ENCODE measurements at regions not wholly inside any gene's neighbourhood (a gene's known extent, or its start where the extent isn't known, plus 50 kb on each side); places are given as distances from the start of the nearest gene placed in this dataset.

DNA sequence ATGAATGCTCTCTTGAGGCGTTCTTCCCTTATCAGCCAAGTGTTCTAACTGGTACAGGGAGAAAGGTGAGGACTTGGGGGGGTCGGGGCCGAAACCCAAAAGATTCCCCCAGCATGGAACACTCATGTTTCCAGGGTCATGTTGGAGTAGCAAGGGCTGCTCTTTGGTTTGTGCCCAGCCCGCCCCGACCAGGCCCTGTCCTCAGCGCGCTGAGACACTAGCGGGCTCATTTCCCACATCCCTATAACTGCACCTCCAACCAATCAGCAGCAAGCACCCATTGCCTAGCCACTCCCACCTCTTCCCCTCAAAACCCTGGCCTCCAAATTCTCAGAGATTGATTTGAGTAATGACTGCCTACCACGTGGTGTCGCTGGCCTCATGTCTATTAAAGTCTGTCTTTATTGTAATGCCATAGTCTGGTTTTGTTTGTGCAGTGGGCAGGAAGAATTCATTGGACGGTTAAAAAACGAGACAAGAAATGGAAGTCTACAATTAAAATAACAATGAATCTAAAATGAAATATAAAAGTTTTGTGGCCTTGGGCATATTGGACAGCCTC lies 1928.4 kb downstream of the STIM2 start:
- TF ChIP-seq, protein P1, sequence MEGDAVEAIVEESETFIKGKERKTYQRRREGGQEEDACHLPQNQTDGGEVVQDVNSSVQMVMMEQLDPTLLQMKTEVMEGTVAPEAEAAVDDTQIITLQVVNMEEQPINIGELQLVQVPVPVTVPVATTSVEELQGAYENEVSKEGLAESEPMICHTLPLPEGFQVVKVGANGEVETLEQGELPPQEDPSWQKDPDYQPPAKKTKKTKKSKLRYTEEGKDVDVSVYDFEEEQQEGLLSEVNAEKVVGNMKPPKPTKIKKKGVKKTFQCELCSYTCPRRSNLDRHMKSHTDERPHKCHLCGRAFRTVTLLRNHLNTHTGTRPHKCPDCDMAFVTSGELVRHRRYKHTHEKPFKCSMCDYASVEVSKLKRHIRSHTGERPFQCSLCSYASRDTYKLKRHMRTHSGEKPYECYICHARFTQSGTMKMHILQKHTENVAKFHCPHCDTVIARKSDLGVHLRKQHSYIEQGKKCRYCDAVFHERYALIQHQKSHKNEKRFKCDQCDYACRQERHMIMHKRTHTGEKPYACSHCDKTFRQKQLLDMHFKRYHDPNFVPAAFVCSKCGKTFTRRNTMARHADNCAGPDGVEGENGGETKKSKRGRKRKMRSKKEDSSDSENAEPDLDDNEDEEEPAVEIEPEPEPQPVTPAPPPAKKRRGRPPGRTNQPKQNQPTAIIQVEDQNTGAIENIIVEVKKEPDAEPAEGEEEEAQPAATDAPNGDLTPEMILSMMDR (IDR thresholded peaks at IDR 0.05) = no peak
- TF ChIP-seq POLR2A (IDR thresholded peaks at IDR 0.05) = no peak

Data from heart left ventricle (tissue), 13 donors.